Activated CD8-positive, alpha-beta memory T cell treated with anti-CD3 and anti-CD28 coated beads, Interleukin-2, amount 50 U/mL, for 1 hour (primary cell): ENCODE measurements at regions not wholly inside any gene's neighbourhood (a gene's known extent, or its start where the extent isn't known, plus 50 kb on each side); places are given as distances from the start of the nearest gene placed in this dataset.

Source experiments
- DNase-seq: peaks from one replicate; pipeline ENCODE4 v3.0.0-alpha.2; 2020; ENCODE audit errors: extremely low read depth

GRCh38 chr6:104418839-104419238 lies 440.9 kb downstream of the HACE1 start:
- no peak for DNase-seq

- DNase-seq = no peak
These were observed 441.6 kb downstream of the HACE1 start for GRCh38 chr6:104418125-104418524.

- no peak for DNase-seq
These were observed 445.0 kb downstream of the HACE1 start for GRCh38 chr6:104414723-104415122.

GRCh38 chr6:104413767-104414166 lies 446.0 kb downstream of the HACE1 start:
- no peak for DNase-seq

GRCh38 chr6:104411302-104411701 lies 448.4 kb downstream of the HACE1 start:
- no peak for DNase-seq

GRCh38 chr6:104409913-104410312 lies 449.8 kb downstream of the HACE1 start:
- DNase-seq = no peak

- no peak for DNase-seq
These were observed 451.8 kb downstream of the HACE1 start for GRCh38 chr6:104407957-104408356.

- DNase-seq = no peak
These were observed 455.3 kb downstream of the HACE1 start for GRCh38 chr6:104404377-104404776.

GRCh38 chr6:104402572-104402971 lies 457.1 kb downstream of the HACE1 start:
- DNase-seq = no peak

GRCh38 chr6:104401926-104402325 lies 457.8 kb downstream of the HACE1 start:
- no peak for DNase-seq

GRCh38 chr6:104400844-104401243 lies 458.9 kb downstream of the HACE1 start:
- no peak for DNase-seq

- no peak for DNase-seq
These were observed 463.6 kb downstream of the HACE1 start for GRCh38 chr6:104396077-104396476.

GRCh38 chr6:104381907-104382306 lies 477.8 kb downstream of the HACE1 start:
- DNase-seq = no peak

GRCh38 chr6:104365451-104366234 lies 494.1 kb downstream of the HACE1 start:
- DNase-seq = no peak

- no peak for DNase-seq
These were observed 501.8 kb downstream of the HACE1 start for GRCh38 chr6:104357928-104358327.

GRCh38 chr6:104356197-104356596 lies 503.5 kb downstream of the HACE1 start:
- no peak for DNase-seq

GRCh38 chr6:104349191-104349590 lies 510.5 kb downstream of the HACE1 start:
- no peak for DNase-seq

- no peak for DNase-seq
These were observed 515.5 kb downstream of the HACE1 start for GRCh38 chr6:104344223-104344622.

GRCh38 chr6:104332364-104332763 lies 527.4 kb downstream of the HACE1 start:
- DNase-seq = no peak

- no peak for DNase-seq
These were observed 533.3 kb downstream of the HACE1 start for GRCh38 chr6:104326173-104327001.

- DNase-seq = no peak
These were observed 534.2 kb downstream of the HACE1 start for GRCh38 chr6:104325341-104326172.

GRCh38 chr6:104324301-104324700 lies 535.4 kb downstream of the HACE1 start:
- DNase-seq = no peak
